RCC 7860 (cell line): ENCODE measurements at regions not wholly inside any gene's neighbourhood (a gene's known extent, or its start where the extent isn't known, plus 50 kb on each side); places are given as distances from the start of the nearest gene placed in this dataset.
"Not testable (repeated sequence)": the region's sequence is repeated elsewhere in the genome, so short reads cannot be mapped to it uniquely, and the experiment has no call there.

Experiments used
- DNase-seq: peaks from one replicate; pipeline ENCODE4 v3.0.0-alpha.2; 2015; ENCODE audit warnings: low spot score
- FAIRE-seq: peaks from 2 replicates; lab custom pipeline; 2012; peaks lifted over from hg19 to GRCh38; lab: Jason Lieb, UNC

- DNase-seq: no peak
- no peak for FAIRE-seq
Observed at GRCh38 chr11:44361813-44362212, 51.9 kb upstream of the ALX4 start.

GRCh38 chr11:44363116-44363515, 53.2 kb upstream of the ALX4 start:
- FAIRE-seq: no peak
- no peak for DNase-seq

- FAIRE-seq: no peak
- DNase-seq: no peak
Observed at GRCh38 chr11:44364596-44364995, 54.7 kb upstream of the ALX4 start.

GRCh38 chr11:44365616-44366015, 55.7 kb upstream of the ALX4 start:
- FAIRE-seq: no peak
- DNase-seq: no peak

GRCh38 chr11:44366026-44366425, 56.1 kb upstream of the ALX4 start:
- no peak for FAIRE-seq
- no peak for DNase-seq

- DNase-seq (no peak), FAIRE-seq (no peak)
Observed at GRCh38 chr11:44366741-44367140, 56.8 kb upstream of the ALX4 start.

GRCh38 chr11:44367452-44367851, 57.5 kb upstream of the ALX4 start:
- FAIRE-seq (no peak), DNase-seq (no peak)

GRCh38 chr11:44368886-44369285, 58.9 kb upstream of the ALX4 start:
- FAIRE-seq: no peak
- DNase-seq: no peak

GRCh38 chr11:44371042-44371441, 61.1 kb upstream of the ALX4 start:
- FAIRE-seq, DNase-seq: not testable (repeated sequence)

GRCh38 chr11:44371706-44372105, 61.8 kb upstream of the ALX4 start:
- no peak for FAIRE-seq

GRCh38 chr11:44372989-44373388, 63.0 kb upstream of the ALX4 start:
- DNase-seq: no peak
- FAIRE-seq: no peak

More at GRCh38 chr11:44371706-44372105, 61.8 kb upstream of the ALX4 start:
- DNase-seq: no peak

GRCh38 chr11:44374001-44374400, 64.1 kb upstream of the ALX4 start:
- DNase-seq (no peak), FAIRE-seq (no peak)

- FAIRE-seq: no peak
- no peak for DNase-seq
Observed at GRCh38 chr11:44376423-44376822, 66.5 kb upstream of the ALX4 start.

GRCh38 chr11:44377121-44377520, 67.2 kb upstream of the ALX4 start:
- DNase-seq (no peak), FAIRE-seq (no peak)

GRCh38 chr11:44377914-44378321, 68.0 kb upstream of the ALX4 start:
- no peak for DNase-seq
- FAIRE-seq: no peak

- DNase-seq (no peak), FAIRE-seq (no peak)
Observed at GRCh38 chr11:44379141-44380008, 69.4 kb upstream of the ALX4 start.

- no peak for FAIRE-seq
- no peak for DNase-seq
Observed at GRCh38 chr11:44380009-44380313, 70.0 kb upstream of the ALX4 start.

- DNase-seq: no peak
- FAIRE-seq: no peak
Observed at GRCh38 chr11:44380820-44381219, 70.9 kb upstream of the ALX4 start.

- no peak for DNase-seq
- no peak for FAIRE-seq
Observed at GRCh38 chr11:44381261-44381660, 71.3 kb upstream of the ALX4 start.

- FAIRE-seq (no peak), DNase-seq (no peak)
Observed at GRCh38 chr11:44382118-44382517, 72.2 kb upstream of the ALX4 start.

- DNase-seq (no peak), FAIRE-seq (no peak)
Observed at GRCh38 chr11:44382656-44383240, 72.8 kb upstream of the ALX4 start.

GRCh38 chr11:44383246-44383645, 73.3 kb upstream of the ALX4 start:
- no peak for FAIRE-seq

GRCh38 chr11:44387415-44387814, 77.5 kb upstream of the ALX4 start:
- FAIRE-seq (no peak), DNase-seq (no peak)

More at GRCh38 chr11:44383246-44383645, 73.3 kb upstream of the ALX4 start:
- no peak for DNase-seq
